ENCODE measurements at regions not wholly inside any gene's neighbourhood (a gene's known extent, or its start where the extent isn't known, plus 50 kb on each side); places are given as distances from the start of the nearest gene placed in this dataset.

GRCh38 chr7:17131983-17132655 lies 166.3 kb upstream of the AHR start:
- DNase-seq: no peak

- DNase-seq: no peak
These were observed 165.7 kb upstream of the AHR start for GRCh38 chr7:17132726-17133125.

GRCh38 chr7:17133977-17134376 lies 164.5 kb upstream of the AHR start:
- no peak for DNase-seq

GRCh38 chr7:17134786-17135185 lies 163.7 kb upstream of the AHR start:
- DNase-seq: no peak

- DNase-seq: no peak
These were observed 162.3 kb upstream of the AHR start for GRCh38 chr7:17136126-17136525.

- no peak for DNase-seq
These were observed 159.4 kb upstream of the AHR start for GRCh38 chr7:17139081-17139480.

- DNase-seq: no peak
These were observed 158.0 kb upstream of the AHR start for GRCh38 chr7:17140406-17140805.

GRCh38 chr7:17142831-17143541 lies 155.5 kb upstream of the AHR start:
- no peak for DNase-seq

GRCh38 chr7:17144322-17144721 lies 154.1 kb upstream of the AHR start:
- peak; percentile 62 to 72 for DNase-seq

GRCh38 chr7:17146621-17147020 lies 151.8 kb upstream of the AHR start:
- no peak for DNase-seq

GRCh38 chr7:17147409-17147808 lies 151.0 kb upstream of the AHR start:
- no peak for DNase-seq

GRCh38 chr7:17150018-17150417 lies 148.4 kb upstream of the AHR start:
- DNase-seq: no peak

- DNase-seq: no peak
These were observed 145.7 kb upstream of the AHR start for GRCh38 chr7:17152721-17153120.

GRCh38 chr7:17153536-17153935 lies 144.9 kb upstream of the AHR start:
- DNase-seq: no peak

- no peak for DNase-seq
These were observed 142.9 kb upstream of the AHR start for GRCh38 chr7:17155529-17155928.

GRCh38 chr7:17158261-17158660 lies 140.2 kb upstream of the AHR start:
- DNase-seq: no peak

GRCh38 chr7:17159500-17160037 lies 138.9 kb upstream of the AHR start:
- DNase-seq: peak in 1 of 2 experiments; percentile 24

GRCh38 chr7:17166824-17167379 lies 131.6 kb upstream of the AHR start:
- peak in 1 of 2 experiments; percentile 49 for DNase-seq

- DNase-seq: no peak
These were observed 130.0 kb upstream of the AHR start for GRCh38 chr7:17168416-17168815.

GRCh38 chr7:17171427-17171826 lies 127.0 kb upstream of the AHR start:
- no peak for DNase-seq

GRCh38 chr7:17176371-17177032 lies 122.0 kb upstream of the AHR start:
- DNase-seq: no peak

GRCh38 chr7:17178545-17178944 lies 119.9 kb upstream of the AHR start:
- no peak for DNase-seq

GRCh38 chr7:17181482-17181881 lies 117.0 kb upstream of the AHR start:
- no peak for DNase-seq

All from activated CD4-positive, alpha-beta T cell treated with anti-CD3 and anti-CD28 coated beads, Interleukin-2, amount 50 U/mL, for 48 hours (primary cell).